ENCODE measurements at regions not wholly inside any gene's neighbourhood (a gene's known extent, or its start where the extent isn't known, plus 50 kb on each side); places are given as distances from the start of the nearest gene placed in this dataset.
A peak's percentile ranks its signal among the peaks of the same experiment; 100 is the strongest.

DNA sequence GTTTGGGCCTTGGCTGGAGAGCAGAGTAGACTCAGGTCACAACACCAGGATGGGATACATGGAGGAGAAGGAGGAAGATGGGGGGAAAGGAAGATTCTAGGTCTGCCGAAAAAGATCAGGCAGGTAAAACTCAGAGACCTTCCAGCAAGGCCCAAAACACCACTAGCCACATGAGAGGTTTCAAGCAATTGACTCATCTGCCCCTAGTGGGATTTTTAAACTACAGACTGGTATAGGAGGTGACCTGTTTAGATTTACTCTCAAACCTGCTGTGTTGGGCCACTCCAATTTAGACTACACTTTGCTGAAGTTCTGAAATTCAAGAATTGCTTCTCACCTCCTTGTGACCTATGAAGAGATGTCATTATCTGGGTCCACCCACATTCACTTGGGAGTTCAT lies 236.9 kb upstream of the SASH1 start:
- no peak for DNase-seq (ENCODE audit: low spot score)

DNA sequence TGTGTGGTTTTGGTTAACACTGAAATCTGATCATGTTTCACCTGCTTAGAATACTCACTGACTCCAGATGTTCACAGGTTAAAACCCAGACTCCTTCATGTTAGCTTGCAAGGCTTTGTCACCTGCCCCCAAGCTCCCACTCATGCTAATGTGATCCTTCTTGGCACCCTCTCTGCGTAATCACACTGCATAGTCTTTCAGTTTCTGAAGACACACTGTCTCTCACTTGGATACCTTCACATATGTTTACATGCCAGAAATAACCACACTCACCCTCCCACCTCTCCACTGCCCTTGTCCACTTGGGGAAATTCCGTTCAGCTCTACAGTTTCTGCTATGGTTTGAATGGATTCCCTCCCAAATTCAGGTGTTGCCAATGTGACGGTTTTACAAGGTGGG lies 234.7 kb upstream of the SASH1 start:
- no peak for DNase-seq (ENCODE audit: low spot score)

DNA sequence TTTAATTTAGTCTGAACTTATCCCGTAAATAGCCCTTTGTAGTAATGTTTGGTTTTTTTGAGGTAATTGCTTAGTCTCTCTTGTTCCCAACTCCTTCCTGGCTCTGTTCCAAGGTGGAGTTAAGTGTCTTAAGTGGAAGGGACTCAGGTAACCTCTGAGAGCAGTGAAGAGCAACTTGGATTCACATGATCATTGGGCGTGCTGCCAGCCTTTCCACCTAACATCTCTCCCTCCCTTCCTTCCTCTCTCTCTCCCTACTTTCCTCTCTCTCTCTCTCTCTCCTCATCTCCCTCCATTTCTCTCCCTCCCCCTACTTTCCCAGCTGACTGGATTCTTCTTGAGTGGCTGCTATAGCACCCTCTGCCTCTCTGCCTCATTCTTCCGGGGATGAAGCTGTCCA lies 232.9 kb upstream of the SASH1 start:
- no peak for DNase-seq (ENCODE audit: low spot score)

DNA sequence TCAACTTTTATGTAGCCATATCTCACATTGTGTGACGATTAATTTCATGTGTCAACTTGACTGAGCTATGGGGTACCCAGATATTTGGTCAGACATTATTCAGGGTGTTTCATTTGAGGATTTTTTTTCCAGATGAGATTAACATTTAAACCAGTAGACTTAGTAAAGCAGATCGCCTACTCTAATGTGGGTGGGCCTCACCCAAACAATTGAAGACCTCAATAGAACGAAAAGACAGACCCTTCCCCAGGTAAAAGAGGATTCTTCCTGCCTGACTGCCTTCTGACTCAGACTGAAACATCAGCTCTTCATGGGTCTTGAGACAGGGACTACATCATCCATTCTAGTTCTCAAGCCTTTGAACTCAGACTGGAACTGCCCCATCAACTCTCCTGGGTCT lies 231.7 kb upstream of the SASH1 start:
- no peak for DNase-seq (ENCODE audit: low spot score)

DNA sequence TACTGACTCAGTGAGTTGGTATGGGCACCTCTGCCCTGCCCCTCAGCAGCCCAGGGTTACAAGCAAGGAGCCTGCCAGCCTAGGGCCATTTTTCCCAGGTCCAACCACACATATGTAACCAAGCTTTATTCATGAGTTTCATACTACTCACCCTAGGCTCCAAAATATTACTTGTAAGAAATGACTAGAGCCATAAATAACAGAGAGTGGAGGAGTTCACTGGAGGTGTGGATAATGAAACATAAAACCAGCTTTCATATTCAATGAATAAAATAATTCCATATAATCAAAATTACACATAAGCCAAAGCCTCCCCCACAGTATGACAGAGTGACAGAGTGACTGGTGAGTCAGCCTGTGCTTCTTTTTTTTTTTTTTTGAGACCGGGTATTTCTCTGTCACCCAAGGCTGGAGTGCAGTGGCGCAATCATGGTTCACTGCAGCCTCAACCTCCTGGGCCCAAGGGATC lies 229.8 kb upstream of the SASH1 start:
- no peak for DNase-seq (ENCODE audit: low spot score)

DNA sequence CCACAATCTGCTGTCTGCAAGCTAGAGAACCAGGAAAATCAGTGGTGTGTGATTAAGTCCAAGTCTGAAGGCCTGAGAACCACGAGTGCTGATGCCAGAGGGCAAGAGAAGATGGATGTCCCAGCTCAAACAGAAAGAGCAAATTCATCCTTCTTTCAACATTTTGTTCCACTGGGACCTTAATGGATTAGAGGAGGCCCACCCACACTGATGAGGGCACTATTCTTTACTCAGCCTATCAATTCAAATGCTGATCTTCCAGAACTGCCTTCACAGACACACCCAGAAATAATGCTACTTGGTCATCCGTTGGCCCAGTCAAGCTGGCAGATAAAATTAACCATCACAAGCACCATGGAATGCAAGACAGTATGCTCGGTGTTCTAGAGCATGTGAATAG lies 226.6 kb upstream of the SASH1 start:
- DNase-seq (ENCODE audit: low spot score), result no peak

DNA sequence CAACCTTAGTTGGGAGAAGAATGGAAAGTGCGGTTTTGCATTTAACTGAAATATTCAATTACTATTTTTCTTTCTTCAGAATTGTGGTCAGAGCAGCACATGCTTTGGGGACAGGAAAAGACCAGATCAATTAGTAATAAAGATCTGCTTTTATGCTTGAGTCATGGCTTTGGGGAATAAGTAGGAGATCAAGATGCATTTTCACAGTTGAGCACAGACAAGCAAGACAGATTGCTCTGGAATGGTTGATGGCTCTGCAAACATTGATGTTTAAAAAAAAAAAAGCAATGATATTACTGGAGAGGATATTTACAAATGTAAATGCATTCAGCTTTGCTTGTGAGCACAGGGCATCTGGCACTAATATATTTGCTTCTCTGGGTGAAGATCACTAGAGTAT lies 224.4 kb upstream of the SASH1 start:
- DNase-seq (ENCODE audit: low spot score), result no peak

DNA sequence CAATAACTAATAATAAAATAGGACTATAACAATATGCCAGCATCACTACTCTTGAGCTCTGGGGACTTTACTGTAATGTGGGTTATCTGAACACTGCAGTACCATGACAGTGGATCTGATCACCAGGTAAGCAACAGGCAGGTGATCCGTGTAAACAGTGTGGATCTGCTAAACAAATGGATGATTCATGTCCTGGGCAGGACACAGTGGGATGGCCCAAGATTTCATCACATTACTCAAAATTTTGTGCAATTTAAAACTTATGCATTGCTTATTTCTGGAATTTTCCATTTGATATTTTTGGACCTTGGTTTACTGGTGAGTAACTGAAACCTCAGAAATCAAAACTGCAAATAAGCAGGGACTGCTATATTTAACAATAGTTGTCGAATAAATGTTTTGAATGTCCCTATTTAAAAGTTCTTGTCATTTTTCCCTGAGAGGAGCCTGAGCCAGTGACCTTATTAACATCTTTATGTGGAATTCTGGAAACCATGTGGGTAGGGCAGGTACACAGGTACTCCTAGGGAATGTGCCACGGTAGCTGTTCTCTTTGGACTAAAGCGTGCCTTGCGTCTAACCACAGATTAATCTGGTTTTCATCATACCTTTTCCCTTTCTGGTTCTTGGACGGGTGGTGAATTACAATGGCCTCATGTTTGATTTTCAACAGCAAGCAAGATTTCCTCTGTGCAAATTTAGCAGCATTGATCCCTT lies 214.5 kb upstream of the SASH1 start:
- DNase-seq (ENCODE audit: low spot score), result no peak

DNA sequence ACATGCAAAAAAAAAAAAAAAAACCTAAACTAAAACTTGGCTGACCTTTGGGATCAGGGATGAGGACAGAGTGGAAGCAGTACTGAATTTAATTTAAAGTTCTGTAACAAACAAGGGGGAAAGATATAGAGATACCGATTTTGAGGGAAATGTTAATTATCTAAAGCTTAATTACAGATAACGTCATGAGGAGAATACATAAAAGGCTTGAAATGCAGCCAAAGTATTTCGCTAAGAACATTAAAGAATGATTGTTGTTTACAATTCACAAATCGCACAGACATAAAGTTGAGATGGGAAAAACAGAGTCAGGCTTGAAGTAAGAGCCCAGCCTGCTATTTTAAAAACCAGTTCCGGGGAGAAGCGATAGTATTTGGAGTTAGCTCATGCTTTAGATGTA lies 208.0 kb upstream of the SASH1 start:
- no peak for DNase-seq (ENCODE audit: low spot score)

DNA sequence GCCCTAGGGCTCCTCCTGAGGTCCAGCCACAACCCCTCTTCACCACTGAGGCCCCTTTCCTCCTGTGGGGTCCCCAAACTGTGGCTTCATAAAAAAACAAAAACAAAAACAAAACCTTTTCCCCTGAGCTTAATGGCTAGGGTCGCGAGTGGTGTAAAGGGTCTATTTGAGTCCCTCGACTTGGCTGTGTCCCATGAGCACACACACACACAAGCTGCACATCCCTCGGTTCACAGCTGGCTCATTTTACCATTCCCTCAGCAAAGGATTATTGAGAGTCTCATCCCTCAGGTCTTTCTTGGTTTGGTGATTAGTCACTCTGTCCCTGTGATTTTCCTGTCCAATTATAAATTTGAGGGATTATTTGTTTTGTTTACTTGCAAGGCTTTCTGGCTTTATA lies 206.1 kb upstream of the SASH1 start:
- no peak for DNase-seq (ENCODE audit: low spot score)

DNA sequence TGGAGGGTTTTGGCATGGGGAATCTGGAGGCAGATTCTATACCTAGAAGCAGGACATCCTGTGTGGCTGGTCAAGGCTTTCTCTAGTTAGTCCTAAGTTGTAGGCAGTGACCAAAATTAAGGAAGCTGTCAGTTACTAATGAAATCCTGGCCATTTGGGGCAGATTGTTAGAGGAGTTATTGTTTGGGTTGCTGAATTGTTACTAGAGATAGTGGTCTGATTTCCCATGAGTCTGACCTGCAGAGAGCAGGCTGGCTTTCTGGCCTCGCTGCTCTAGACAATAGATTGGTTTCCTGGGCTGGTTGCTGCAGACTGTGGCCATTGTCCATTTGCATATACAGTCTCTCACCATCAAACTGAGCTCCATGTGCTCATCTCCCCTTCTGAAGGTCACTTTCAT lies 205.0 kb upstream of the SASH1 start:
- DNase-seq (ENCODE audit: low spot score), result no peak

DNA sequence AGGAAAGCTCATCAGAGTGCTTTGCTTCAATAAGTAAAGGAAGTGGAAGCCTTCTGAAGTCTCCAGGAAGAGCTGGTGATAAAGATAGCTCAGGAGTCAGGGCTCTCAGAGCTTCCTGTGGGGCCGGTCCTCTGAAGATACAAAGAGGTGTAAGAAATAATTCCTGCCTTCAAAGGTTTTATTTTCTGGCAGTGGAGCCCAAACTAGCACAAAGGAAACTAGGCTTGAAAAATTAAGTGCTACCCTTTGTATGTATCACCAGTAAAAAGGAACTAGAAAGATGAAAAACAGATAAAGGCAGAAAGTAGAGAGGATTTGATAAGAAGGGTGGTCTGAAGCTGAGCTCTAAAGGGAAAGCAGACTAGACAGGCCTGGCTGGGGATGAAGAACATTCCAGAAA lies 204.1 kb upstream of the SASH1 start:
- DNase-seq (ENCODE audit: low spot score), result no peak

DNA sequence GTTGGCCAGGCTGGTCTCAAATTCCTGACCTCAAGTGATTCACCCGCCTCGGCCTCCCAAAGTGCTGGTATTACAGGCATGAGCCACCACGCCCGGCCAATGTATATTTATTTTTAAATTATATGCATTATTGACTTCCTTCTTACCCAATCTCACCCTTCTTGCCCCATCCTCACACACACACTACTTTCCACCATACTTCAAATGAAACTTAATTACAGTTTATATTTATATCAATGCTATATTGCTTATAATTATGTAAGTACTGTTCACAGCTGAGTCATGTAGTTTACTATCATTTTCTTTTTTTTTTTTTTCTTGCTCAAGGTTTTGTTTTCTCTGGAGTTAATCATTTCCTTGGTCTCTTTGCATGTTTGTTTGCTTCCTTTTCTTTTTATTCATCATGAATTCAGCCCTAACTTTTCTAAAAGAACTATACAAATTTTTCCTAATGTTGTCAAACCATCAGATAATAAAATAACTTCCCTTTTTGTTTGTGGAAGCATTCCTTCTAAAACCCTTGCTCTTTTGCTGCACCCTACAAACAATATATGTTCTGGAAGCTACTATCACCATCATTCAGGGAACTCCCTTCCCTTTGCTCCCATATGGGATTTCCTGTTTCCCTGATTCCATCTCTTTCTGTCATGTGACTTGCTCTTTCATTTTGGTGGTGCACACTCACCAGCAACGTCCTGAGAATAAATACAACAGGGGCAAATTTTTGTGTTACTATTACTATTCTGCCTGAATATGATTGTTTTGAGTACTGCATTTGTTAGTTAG lies 201.7 kb upstream of the SASH1 start:
- no peak for DNase-seq (ENCODE audit: low spot score)

DNA sequence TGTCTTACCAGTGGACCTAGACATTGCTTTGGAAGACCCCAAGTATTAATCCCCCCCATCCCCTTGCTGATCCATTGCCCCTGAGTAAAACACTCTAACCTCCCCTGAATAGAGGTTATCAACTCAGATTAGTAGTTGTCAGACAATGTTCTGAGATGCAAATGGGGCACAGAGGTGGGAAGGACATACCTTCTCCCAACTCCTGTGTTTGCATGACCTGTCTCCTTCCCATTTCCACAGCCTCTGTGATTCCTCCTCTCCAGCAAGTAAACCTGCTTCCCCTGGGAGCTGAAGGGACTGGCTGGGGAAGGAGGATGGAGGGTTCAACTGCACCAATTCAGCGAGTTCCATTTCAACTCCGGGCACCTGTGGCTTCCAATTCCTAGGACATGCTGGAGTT lies 199.8 kb upstream of the SASH1 start:
- no peak for DNase-seq (ENCODE audit: low spot score)

DNA sequence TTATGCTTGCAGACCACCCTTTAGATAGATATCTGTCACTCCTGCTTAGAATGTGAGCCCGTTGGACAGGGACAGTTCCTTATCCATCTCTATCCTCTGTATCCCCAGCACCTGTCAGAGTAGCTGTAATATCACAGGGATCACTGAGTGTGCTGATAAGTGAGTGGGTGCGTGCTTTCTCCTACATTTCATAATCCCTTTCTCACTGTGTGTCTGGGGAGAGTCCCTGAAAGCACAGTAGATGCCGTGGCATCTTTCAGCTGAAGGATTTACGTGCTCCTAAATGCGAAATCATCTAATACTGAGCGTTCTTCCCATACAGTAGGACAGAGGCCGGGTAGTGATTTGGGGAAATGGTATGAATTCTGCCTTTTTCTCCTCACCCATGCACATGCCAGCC lies 198.9 kb upstream of the SASH1 start:
- no peak for DNase-seq (ENCODE audit: low spot score)

DNA sequence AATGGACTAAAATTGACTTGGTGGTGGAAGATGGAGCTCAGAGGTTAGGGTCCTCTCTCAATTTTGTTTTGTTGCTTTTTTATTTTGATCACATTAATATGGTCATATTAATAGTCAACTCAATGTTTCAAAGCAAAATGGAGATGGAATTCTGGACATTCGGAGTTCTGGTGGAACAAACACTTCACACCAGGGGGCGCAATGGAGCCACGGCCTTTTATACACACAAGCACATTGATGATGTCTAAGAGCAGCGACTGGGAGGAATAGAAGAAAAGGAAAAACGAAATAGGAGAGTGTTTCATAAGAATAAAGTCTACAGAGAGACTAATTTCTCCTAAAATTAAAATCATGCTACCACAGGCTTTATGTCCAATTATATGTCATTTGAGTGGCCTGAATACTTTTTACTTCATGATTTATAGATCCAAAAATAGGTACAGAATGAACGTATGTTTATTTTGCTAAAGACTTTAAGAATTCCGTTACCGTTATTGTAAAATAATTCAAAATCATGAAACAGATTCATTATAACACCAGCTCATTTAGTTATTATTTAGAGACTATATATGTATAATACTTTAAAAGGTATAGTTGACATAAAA lies 197.6 kb upstream of the SASH1 start:
- peak; percentile 67 for DNase-seq (ENCODE audit: low spot score)

DNA sequence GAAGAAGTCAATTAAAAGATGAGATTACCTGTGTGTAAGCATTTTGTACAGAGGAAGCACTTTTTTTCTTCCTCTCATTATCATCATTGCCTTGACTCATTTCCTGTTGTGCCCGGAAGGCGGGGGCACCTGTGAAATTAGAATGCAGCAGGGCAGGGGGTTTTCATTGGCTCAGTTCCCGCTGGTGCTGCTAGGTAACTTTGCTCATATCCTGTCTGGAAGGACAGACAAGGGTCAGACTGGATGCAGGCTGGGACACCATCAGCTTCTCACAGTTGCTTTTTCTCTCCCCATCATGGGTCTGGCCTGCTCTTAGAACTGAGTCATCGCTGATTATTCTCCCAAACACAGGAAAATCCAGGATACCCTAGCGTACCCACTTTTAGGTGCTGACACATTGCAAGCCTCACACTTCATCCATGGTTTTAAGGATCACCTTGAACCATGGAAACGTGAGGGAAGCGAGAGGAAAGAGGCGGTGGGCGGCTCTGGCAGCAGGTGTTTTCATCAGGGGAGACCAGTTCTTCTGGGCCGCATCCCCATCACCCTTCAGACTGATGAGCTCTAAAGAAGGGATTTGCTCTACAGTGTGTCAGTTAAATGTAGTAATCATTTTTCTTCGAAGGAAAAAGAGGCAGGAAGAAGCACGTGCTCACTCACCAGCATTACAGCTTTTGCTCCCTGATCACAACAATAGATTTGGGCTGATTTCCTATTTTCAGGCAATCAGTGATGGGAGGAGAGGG lies 195.7 kb upstream of the SASH1 start:
- DNase-seq (ENCODE audit: low spot score), result peak; percentile 44

DNA sequence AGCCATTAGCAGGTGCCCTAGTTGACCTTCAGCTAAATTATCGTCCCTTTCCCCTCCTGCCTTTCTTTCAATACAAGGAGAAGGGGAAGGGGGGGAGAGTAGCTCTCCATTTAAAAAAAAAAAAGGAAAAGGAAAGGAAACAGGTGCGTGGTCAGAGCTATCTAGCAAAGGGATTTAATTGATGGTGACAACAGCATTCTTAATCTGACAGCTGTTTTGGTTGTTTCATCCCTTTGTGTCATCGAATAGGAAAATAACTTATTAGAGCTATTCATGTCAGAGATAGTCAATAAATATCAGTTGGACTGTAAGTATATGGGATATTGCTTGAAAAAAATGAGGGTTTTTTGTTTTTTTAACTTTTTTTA lies 195.2 kb upstream of the SASH1 start:
- DNase-seq (ENCODE audit: low spot score), result no peak

DNA sequence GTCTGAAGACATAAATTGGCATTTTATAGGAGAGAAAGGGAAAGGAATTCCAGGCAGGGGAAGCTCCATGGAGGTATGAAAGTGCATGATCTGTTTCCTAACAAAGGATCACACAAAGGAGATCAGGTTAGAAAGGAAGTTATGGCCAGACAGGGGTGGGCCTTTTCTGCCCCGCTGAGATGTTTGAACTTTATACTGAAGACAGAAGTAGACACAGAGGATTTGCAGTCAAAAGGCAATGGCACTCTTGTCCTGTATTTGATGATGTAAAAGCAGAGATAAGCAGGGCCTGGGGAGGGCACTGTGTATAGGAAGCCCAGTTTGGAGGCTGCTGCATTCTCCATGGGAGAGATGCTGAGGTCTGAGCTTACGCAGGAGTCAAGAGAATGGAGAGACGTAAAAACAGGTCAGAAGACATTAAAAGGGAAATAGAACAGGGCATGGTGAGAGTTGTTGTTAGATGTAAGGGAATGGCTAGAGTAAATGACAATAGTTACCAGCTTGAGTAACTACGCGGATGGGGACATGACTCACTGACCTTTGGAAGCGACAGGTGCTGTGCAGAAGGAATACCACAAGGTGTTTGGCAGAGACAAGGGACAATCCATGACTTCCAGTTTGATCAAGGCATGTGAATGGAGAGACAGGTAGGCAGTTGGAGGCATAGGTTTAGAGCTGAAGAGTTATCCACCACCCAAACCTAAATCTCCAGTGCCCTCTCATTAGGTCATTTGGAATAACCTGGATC lies 190.6 kb upstream of the SASH1 start:
- DNase-seq (ENCODE audit: low spot score), result no peak

DNA sequence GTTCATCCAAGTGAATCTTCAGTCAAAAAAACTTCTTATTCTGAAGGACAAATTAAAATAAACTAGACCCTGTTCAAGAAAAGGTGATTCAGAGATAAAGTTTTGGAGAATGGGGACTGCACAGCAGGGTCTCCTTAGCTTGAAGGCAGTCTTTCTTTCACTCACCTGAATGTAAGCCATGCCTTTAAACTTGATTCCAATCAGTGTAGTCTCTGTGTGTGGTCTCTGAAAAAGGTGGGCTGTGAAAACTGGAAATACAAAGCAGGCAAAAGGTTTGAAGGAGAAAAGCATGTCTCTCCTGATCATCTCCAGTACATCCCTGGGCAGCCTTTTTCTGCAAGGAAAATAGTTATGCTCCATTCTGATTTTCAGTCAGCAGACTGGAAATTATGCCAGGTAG lies 188.0 kb upstream of the SASH1 start:
- DNase-seq (ENCODE audit: low spot score), result no peak

DNA sequence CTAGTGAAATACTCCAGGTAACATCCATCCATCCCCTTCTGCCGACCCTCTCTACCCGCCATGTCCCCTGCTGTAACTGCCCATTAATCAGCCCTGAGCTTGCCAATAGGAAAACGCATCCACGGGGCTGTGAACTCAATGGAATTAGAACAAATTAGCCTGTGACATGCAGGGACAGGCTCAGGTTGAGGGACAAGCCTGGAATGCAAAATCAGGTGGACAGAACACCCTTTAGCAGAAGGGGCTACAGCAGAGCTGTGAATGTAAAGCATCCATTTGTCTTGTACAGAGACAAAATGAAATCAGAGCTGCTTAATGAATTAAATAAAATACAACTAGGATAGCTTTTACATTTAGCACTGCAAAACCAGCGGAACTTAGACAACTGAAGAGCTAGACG lies 187.3 kb upstream of the SASH1 start:
- DNase-seq (ENCODE audit: low spot score), result no peak

DNA sequence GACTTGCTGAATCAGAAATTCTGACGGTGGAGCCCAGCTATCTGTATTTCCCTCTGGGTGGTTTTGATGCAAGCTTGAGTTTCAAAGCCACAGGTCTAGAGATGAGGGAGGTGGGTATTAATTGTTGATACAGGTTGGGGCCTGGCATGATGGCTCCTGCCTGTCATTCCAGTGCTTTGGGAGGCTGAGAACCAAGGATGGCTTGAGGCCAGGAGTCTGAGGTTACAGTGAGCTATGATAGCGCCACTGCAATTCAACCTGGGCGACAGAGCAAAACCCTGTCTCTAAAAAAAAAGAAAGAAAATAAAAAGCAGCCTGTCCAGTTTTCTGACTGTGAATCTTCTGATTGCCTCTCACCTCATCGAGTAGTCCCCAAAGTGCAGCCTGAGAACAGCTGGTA lies 184.8 kb upstream of the SASH1 start:
- DNase-seq (ENCODE audit: low spot score), result no peak

Measured in activated CD4-positive, alpha-beta T cell treated with anti-CD3 and anti-CD28 coated beads, Interleukin-2, Interleukin-4, amounts not matched to agents 100 ng/mL and 50 ng/mL, durations not matched to agents 16 hours and 8 hours (primary cell).